ENCODE measurements at regions not wholly inside any gene's neighbourhood (a gene's known extent, or its start where the extent isn't known, plus 50 kb on each side); places are given as distances from the start of the nearest gene placed in this dataset.

- DNase-seq = no peak
Measured at GRCh38 chr11:27968461-27968860, 139.5 kb downstream of the KIF18A start.

GRCh38 chr11:27965559-27965958 is 142.4 kb downstream of the KIF18A start:
- no peak for DNase-seq

- peak; percentile 76 for DNase-seq
Measured at GRCh38 chr11:27963370-27963769, 144.6 kb downstream of the KIF18A start.

- no peak for DNase-seq
Measured at GRCh38 chr11:27949951-27950738, 157.8 kb downstream of the KIF18A start.

GRCh38 chr11:27945348-27945747 is 162.6 kb downstream of the KIF18A start:
- no peak for DNase-seq

- no peak for DNase-seq
Measured at GRCh38 chr11:27938011-27938410, 169.9 kb downstream of the KIF18A start.

- no peak for DNase-seq
Measured at GRCh38 chr11:27934830-27935145, 173.2 kb downstream of the KIF18A start.

- peak; percentile 5 for DNase-seq
Measured at GRCh38 chr11:27933992-27934829, 173.7 kb downstream of the KIF18A start.

GRCh38 chr11:27931770-27932169 is 176.2 kb downstream of the KIF18A start:
- no peak for DNase-seq

- DNase-seq = no peak
Measured at GRCh38 chr11:27930946-27931345, 177.0 kb downstream of the KIF18A start.

- DNase-seq = no peak
Measured at GRCh38 chr11:27928809-27929208, 179.1 kb downstream of the KIF18A start.

GRCh38 chr11:27926981-27927481 is 180.9 kb downstream of the KIF18A start:
- DNase-seq = no peak

- DNase-seq = no peak
Measured at GRCh38 chr11:27926486-27926885, 181.5 kb downstream of the KIF18A start.

GRCh38 chr11:27921472-27921871 is 186.5 kb downstream of the KIF18A start:
- no peak for DNase-seq

GRCh38 chr11:27916541-27917100 is 191.3 kb downstream of the KIF18A start:
- no peak for DNase-seq

- no peak for DNase-seq
Measured at GRCh38 chr11:27914080-27914479, 193.9 kb downstream of the KIF18A start.

GRCh38 chr11:27913650-27914049 is 194.3 kb downstream of the KIF18A start:
- no peak for DNase-seq

GRCh38 chr11:27912916-27913315 is 195.0 kb downstream of the KIF18A start:
- no peak for DNase-seq

- no peak for DNase-seq
Measured at GRCh38 chr11:27910186-27910931, 197.6 kb downstream of the KIF18A start.

- no peak for DNase-seq
Measured at GRCh38 chr11:27909386-27909785, 198.6 kb downstream of the KIF18A start.

GRCh38 chr11:27908621-27909020 is 199.3 kb downstream of the KIF18A start:
- no peak for DNase-seq

GRCh38 chr11:27907530-27907929 is 200.4 kb downstream of the KIF18A start:
- DNase-seq = no peak

GRCh38 chr11:27907091-27907490 is 200.9 kb downstream of the KIF18A start:
- no peak for DNase-seq

Measured in DMS79 (cell line).